Endodermal cell (in vitro differentiated cells): ENCODE measurements at regions not wholly inside any gene's neighbourhood (a gene's known extent, or its start where the extent isn't known, plus 50 kb on each side); places are given as distances from the start of the nearest gene placed in this dataset.
A peak's percentile ranks its signal among the peaks of the same experiment; 100 is the strongest.

ENCODE experiments used
- DNase-seq: peaks from one replicate; pipeline ENCODE4 v3.0.0-alpha.2; 2017
- H3K27ac ChIP-seq: 2 replicates; pipeline ENCODE4 v1.5.1; 2013; ENCODE audit warnings: mild to moderate bottlenecking, low read depth, low read length, moderate library complexity
- H3K27me3 ChIP-seq: 2 replicates; pipeline ENCODE4 v1.6.1; 2013; ENCODE audit warnings: mild to moderate bottlenecking, low read length, moderate library complexity; ENCODE audit not compliant: insufficient read depth, control insufficient read depth, poor library complexity, severe bottlenecking
- H3K36me3 ChIP-seq: 2 replicates; pipeline ENCODE4 v1.7.0; 2013; ENCODE audit warnings: mild to moderate bottlenecking, low read length, moderate library complexity; ENCODE audit not compliant: control insufficient read depth, insufficient read depth
- H3K4me1 ChIP-seq: one replicate; pipeline ENCODE4 v1.7.0; 2013; ENCODE audit warnings: low read length; ENCODE audit not compliant: control insufficient read depth, insufficient read depth
- H3K4me3 ChIP-seq: 2 replicates; pipeline ENCODE4 v1.5.1; 2013; ENCODE audit warnings: mild to moderate bottlenecking, low read length, moderate library complexity
- H3K9ac ChIP-seq: 2 replicates; pipeline ENCODE4 v1.6.1; 2013; ENCODE audit warnings: mild to moderate bottlenecking, low read length, moderate library complexity; ENCODE audit not compliant: poor library complexity, severe bottlenecking; ENCODE audit errors: extremely low read depth
- H3K9me3 ChIP-seq: 2 replicates; pipeline ENCODE4 v1.6.1; 2013; ENCODE audit warnings: mild to moderate bottlenecking, low read length, moderate library complexity; ENCODE audit not compliant: control insufficient read depth
- H3K27ac Mint-ChIP-seq: 2 replicates; pipeline ENCODE4 v1.8.0; 2020; ENCODE audit warnings: mixed read lengths
- H3K27me3 Mint-ChIP-seq: 2 replicates; pipeline ENCODE4 v1.8.0; 2021; ENCODE audit warnings: mild to moderate bottlenecking, mixed read lengths; ENCODE audit not compliant: insufficient read depth
- H3K36me3 Mint-ChIP-seq: 2 replicates; pipeline ENCODE4 v1.8.0; 2020; ENCODE audit warnings: low read depth, mixed read lengths
- H3K4me1 Mint-ChIP-seq: 2 replicates; pipeline ENCODE4 v1.8.0; 2020; ENCODE audit warnings: mixed read lengths
- H3K4me3 Mint-ChIP-seq: 2 replicates; pipeline ENCODE4 v1.8.0; 2020; ENCODE audit warnings: mild to moderate bottlenecking, moderate library complexity, mixed read lengths
- H3K9me3 Mint-ChIP-seq: 2 replicates; pipeline ENCODE4 v1.8.0; 2020; ENCODE audit warnings: mild to moderate bottlenecking, mixed read lengths
- WGBS, 2 experiments: methylation state at CpG; one replicate each; pipeline versions ENCODE4 v1.1.5 to v1.1.7; 2013; ENCODE audit warnings: missing lambda C conversion rate in 2 of 2, mixed read lengths in 1 of 2; ENCODE audit not compliant: insufficient coverage in 1 of 2, insufficient read length in 1 of 2; 5-methylcytosine and 5-hydroxymethylcytosine counted together
- TF ChIP-seq, protein P1 (sequence below): fragments of 200-600 bp; sonication (generic); conservative IDR thresholded peaks from 2 replicates; pipeline ENCODE4 v1.5.0; 2021; ENCODE audit warnings: antibody characterized with exemption, mild to moderate bottlenecking

DNA sequence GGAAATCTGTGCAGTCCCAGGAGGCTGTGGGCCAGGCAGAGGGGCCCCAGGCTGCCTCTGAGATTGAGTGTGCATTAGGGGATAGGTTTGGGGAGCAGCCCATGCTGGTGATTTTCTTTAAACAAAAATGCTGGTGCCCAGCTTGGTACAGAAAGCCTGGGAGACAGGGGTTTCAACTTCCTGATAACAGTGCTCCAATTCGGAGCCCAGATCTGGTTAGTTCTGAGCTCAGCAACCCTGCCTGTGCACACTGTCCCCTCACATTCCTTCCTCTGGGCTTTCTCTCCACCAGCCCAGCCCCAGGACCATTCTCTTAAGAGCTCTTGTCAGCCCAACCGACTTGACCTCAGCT lies 379.2 kb upstream of the ZMIZ1 start:
- H3K27me3 ChIP-seq: no peaks in the 10 kb centered on the region
- Mint-ChIP-seq H3K4me3 (no peak overlapping the region), H3K27ac (no peak overlapping the region), H3K9me3 (no peaks in the 10 kb centered on the region), H3K36me3 (no peaks in the 10 kb centered on the region), H3K27me3 (peaks cover 10% of the 10 kb centered on the region), H3K4me1 (no peaks in the 10 kb centered on the region)
- no peak for DNase-seq
- H3K9ac ChIP-seq: no peak overlapping the region
- no peaks in the 10 kb centered on the region for H3K9me3 ChIP-seq
- H3K27ac ChIP-seq: peak overlapping the region; percentile 96
- TF ChIP-seq, protein P1, sequence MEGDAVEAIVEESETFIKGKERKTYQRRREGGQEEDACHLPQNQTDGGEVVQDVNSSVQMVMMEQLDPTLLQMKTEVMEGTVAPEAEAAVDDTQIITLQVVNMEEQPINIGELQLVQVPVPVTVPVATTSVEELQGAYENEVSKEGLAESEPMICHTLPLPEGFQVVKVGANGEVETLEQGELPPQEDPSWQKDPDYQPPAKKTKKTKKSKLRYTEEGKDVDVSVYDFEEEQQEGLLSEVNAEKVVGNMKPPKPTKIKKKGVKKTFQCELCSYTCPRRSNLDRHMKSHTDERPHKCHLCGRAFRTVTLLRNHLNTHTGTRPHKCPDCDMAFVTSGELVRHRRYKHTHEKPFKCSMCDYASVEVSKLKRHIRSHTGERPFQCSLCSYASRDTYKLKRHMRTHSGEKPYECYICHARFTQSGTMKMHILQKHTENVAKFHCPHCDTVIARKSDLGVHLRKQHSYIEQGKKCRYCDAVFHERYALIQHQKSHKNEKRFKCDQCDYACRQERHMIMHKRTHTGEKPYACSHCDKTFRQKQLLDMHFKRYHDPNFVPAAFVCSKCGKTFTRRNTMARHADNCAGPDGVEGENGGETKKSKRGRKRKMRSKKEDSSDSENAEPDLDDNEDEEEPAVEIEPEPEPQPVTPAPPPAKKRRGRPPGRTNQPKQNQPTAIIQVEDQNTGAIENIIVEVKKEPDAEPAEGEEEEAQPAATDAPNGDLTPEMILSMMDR: peak; percentile 12
- 20 to 78% methylated on average over 1 to 2 of the region's 2 CpGs for WGBS, 2 experiments
- no peaks in the 10 kb centered on the region for H3K4me1 ChIP-seq
- no peak overlapping the region for H3K4me3 ChIP-seq
- H3K36me3 ChIP-seq: no peaks in the 10 kb centered on the region

DNA sequence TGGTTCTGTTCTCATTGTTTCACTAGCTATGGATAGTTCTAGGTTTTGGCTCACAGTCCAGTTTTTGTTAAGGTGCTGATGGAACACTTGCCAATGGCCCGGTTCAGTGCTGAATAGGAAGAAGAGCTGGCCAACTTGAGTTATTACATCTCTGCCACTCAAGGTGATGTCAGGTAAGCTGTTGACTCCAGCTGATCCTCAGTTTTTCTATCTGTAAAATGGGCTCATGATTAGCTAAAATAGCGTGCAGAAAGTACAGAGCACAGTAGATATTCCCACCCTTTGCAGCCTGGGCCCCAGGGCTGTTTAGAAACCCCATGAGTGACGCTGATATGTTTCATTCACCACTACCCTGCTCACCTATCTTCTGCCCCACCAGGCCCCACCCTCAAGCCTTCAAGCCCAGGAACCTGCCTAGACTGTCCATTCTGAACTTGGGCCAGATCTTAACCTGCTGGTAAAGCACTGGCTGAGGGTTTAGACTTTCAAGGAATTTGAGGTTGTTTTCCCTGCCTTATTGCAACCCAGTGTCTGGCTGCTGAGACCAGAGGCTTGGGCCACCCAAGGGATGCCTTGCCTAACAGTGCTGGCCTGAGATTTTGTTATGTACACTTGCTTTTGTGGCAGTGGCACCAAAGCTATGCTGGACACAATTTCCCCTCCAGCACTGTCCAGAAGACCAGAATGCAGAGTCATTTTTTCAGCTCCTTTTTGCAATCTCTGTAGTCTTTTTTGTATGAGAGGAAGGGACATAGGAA lies 378.2 kb upstream of the ZMIZ1 start:
- H3K9me3 ChIP-seq: no peaks in the 10 kb centered on the region
- H3K4me1 Mint-ChIP-seq: no peaks in the 10 kb centered on the region
- no peak overlapping the region for H3K4me3 Mint-ChIP-seq
- H3K4me1 ChIP-seq: no peaks in the 10 kb centered on the region
- peaks cover 10% of the 10 kb centered on the region for H3K27me3 Mint-ChIP-seq
- H3K36me3 Mint-ChIP-seq: no peaks in the 10 kb centered on the region
- TF ChIP-seq, protein P1: no peak
- no peak overlapping the region for H3K27ac Mint-ChIP-seq
- H3K27ac ChIP-seq: no peak overlapping the region
- no peaks in the 10 kb centered on the region for H3K36me3 ChIP-seq
- no peaks in the 10 kb centered on the region for H3K9me3 Mint-ChIP-seq
- H3K4me3 ChIP-seq: no peak overlapping the region
- no peaks in the 10 kb centered on the region for H3K27me3 ChIP-seq
- H3K9ac ChIP-seq: no peak overlapping the region
- WGBS, 2 experiments: 89 to 96% methylated on average over 3 of the region's 3 CpGs
- DNase-seq: no peak

DNA sequence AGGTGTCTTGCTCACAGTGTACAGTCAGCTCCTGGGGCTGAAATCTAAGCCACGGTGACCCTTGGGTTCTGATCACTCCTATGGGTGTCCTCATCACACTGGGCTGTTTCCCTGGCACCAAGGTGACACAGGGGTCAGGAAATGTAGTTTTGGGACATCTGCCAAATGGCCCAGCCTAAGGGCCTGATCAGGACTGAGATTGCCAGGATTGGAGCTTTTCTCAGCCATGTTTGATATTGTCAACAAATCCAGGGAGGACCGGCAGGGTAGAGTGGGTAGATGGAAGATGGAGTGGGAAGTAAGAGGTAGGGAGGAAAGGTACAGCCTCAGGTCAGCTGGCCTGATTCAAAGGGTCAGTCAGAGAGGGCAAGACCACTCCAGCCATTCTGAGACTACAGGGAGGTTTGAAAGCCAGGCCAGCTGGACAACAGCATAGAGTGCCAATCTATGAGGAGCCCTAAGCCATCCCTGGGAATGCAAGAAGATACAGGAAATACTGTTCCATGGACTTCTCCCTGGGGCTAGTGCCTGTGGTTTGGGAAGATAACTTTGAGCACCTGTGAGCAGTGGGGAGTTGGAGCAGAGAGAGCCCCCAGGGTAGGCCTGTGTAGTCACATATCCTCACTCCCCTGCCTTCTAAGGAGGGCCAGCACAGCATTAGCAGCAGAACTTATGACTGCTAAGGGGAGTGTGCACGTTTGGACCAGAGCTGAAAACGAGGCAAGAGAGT lies 377.3 kb upstream of the ZMIZ1 start:
- no peak overlapping the region for H3K27ac Mint-ChIP-seq
- peaks cover 13% of the 10 kb centered on the region for H3K27me3 Mint-ChIP-seq
- TF ChIP-seq, protein P1: no peak
- no peak overlapping the region for H3K27ac ChIP-seq
- DNase-seq: peak; percentile 11
- no peaks in the 10 kb centered on the region for H3K27me3 ChIP-seq
- no peaks in the 10 kb centered on the region for H3K36me3 ChIP-seq
- WGBS, 2 experiments: 91 to 92% methylated on average over 4 of the region's 4 CpGs
- H3K9ac ChIP-seq: no peak overlapping the region
- H3K9me3 ChIP-seq: no peaks in the 10 kb centered on the region
- no peaks in the 10 kb centered on the region for H3K9me3 Mint-ChIP-seq
- H3K36me3 Mint-ChIP-seq: no peaks in the 10 kb centered on the region
- no peak overlapping the region for H3K4me3 ChIP-seq
- no peaks in the 10 kb centered on the region for H3K4me1 Mint-ChIP-seq
- no peaks in the 10 kb centered on the region for H3K4me1 ChIP-seq
- H3K4me3 Mint-ChIP-seq: no peak overlapping the region
